ENCODE measurements at regions not wholly inside any gene's neighbourhood (a gene's known extent, or its start where the extent isn't known, plus 50 kb on each side); places are given as distances from the start of the nearest gene placed in this dataset.

DNA sequence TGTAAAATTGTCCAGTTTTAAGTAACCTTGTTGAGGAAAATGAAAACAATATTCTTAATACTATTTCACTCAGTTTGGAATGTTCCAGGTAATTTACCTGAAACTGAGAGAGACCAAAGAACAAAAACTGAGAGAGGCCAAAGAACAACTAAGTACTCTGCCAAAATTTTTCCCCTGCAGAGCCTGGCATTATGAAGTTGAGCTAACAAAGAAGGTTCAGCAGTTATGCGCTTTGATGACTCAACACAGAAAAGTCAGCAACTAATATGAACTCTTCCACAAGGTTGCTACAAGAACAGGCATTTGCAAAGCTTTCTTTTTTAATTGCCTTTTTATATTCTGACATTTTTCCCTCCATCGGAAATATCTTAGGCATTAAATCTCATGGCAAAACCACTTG, 270.9 kb downstream of the CHRM3 start:
- TF ChIP-seq, protein P1, sequence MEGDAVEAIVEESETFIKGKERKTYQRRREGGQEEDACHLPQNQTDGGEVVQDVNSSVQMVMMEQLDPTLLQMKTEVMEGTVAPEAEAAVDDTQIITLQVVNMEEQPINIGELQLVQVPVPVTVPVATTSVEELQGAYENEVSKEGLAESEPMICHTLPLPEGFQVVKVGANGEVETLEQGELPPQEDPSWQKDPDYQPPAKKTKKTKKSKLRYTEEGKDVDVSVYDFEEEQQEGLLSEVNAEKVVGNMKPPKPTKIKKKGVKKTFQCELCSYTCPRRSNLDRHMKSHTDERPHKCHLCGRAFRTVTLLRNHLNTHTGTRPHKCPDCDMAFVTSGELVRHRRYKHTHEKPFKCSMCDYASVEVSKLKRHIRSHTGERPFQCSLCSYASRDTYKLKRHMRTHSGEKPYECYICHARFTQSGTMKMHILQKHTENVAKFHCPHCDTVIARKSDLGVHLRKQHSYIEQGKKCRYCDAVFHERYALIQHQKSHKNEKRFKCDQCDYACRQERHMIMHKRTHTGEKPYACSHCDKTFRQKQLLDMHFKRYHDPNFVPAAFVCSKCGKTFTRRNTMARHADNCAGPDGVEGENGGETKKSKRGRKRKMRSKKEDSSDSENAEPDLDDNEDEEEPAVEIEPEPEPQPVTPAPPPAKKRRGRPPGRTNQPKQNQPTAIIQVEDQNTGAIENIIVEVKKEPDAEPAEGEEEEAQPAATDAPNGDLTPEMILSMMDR (IDR thresholded peaks at IDR 0.05) = no peak
- TF ChIP-seq POLR2A (IDR thresholded peaks at IDR 0.05) = no peak

All from right lobe of liver (tissue), 4 donors.